ENCODE measurements at regions not wholly inside any gene's neighbourhood (a gene's known extent, or its start where the extent isn't known, plus 50 kb on each side); places are given as distances from the start of the nearest gene placed in this dataset.

DNA sequence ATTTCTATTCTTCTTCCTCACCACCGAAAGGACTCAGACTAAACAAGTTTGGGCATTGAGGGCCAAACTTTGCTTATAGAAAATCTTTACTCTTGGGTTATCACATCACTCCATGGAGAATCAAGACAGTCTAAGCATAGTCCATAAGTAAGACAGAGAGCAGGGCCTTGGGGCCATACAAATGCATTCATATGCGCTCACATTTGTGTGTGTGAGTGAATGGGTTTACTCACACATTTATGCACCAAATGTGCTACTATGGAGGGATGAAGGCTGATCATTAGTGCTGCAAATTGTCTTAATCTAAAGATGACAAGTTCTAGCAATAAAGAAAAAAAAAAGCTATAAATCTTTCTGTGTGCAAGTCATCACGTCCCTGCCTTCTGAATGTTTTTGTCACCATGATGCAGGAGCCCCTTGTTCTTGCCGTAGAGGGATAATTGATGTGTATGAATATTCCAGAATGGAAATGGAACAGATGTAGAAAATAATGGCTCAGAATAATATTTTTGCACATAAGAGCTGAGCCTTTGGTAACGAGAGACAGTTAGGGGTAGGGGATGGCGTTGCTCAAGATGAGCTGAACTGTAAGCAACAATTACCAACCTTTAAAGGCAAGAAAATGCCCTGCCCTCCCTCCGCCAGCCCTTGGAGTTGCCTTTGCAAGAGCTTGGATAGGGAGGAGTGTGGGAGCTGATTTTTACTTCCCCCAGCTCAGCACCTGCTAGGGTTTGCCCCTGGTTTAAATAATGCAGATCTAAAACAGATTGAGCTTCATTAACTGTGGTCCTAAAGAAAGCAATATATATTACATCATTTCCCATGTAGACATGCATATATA is 52.3 kb upstream of the IKBKE start:
- no peak for DNase-seq

DNA sequence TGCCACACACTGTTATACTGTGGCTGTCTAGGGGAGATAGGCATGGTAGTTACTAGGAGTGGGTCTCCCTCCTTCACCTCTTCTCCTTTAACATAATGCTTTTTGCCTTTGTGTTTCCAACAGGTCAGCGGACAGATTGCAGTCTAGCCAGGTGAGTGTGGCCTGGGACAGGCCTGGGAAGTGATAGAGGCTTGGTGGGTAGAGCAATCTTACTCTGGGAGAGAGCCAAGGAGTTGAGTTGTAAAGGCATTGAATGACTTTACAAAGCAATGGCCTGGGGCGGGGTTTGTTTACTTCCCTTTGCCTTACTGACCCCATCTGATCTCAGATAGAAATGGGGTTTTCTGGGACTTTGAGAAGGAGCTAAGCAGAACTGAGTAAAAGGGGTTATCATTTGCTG is 51.0 kb upstream of the IKBKE start:
- DNase-seq: no peak

DNA sequence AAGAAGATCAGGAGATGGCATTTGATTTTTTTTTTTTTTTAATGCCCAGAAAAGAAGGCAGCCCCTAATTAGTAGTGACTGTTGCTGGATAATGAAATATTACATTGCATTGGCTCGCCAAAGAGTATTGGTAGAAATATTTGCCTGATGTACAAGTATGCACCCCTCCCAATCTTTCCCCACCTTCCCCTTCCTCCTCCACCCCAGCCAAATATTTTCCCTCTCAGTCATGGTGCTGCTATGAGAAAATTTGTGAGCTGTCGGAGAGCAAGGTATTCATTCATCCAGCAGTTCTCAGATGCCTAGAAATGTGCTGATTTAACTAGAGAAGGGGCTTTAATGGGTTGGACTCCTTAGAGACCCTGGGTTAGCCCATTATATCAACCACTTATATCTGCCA is 50.5 kb upstream of the IKBKE start:
- DNase-seq: no peak

DNA sequence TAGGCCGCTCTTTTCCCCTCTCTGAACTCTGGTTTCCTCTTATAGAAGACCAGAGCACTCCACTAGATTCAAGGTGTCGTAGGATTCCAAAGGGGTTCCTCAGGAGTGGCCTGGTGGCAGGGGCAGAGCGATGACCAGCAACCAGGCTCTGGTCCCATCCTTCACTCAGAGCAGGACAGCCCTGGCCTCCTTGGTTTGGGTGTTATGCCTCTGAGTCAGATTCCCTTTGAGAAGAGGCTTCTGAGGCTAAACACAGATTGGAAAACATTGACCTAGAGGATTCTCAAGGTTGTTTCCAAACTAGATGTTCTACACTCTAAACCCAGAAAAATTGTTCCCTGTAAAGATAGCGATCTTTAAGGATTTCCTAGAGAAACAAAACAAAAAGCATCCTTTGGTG is 49.8 kb upstream of the IKBKE start:
- no peak for DNase-seq

Data from activated CD4-positive, alpha-beta T cell treated with anti-CD3 and anti-CD28 coated beads for 48 hours (primary cell).